Skin epidermis (tissue), 12 donors: ENCODE measurements at regions not wholly inside any gene's neighbourhood (a gene's known extent, or its start where the extent isn't known, plus 50 kb on each side); places are given as distances from the start of the nearest gene placed in this dataset.
"Not testable (repeated sequence)": the region's sequence is repeated elsewhere in the genome, so short reads cannot be mapped to it uniquely, and the experiment has no call there.

Experiments
- H3K27ac ChIP-seq, 21 experiments: fragments of 200-600 bp; sonication (generic) in 11 of 21; one replicate each; pipeline ENCODE4 v1.5.0; 2020; ENCODE audit warnings: mild to moderate bottlenecking in 3 of 21, inconsistent platforms in 2 of 21, moderate library complexity in 2 of 21
- H3K4me3 ChIP-seq, 7 experiments: fragments of 200-600 bp; sonication (generic) in 2 of 7; one replicate each; pipeline ENCODE4 v1.5.0; 2020; ENCODE audit warnings: inconsistent platforms in 2 of 7, mild to moderate bottlenecking in 2 of 7, moderate library complexity in 1 of 7

DNA sequence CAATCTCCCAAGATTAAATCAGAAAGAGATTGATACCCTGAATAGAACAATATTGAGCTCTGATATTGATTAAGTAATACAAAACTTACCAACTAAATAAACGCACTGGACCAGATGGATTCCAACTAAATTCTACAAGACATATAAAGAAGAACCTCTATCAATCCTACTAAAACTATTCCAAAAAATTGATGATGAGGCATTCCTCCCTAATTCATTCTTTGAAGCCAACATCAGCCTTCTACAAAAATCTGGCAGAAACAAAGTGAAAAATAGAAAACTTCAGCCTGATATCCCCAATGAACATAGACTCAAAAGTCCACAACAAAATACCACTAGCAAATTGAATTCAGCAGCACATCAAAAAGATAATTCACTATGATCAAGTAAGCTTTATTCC, 695.5 kb downstream of the NYAP2 start:
- no peak overlapping the region for H3K27ac ChIP-seq
- H3K4me3 ChIP-seq: no peak overlapping the region

DNA sequence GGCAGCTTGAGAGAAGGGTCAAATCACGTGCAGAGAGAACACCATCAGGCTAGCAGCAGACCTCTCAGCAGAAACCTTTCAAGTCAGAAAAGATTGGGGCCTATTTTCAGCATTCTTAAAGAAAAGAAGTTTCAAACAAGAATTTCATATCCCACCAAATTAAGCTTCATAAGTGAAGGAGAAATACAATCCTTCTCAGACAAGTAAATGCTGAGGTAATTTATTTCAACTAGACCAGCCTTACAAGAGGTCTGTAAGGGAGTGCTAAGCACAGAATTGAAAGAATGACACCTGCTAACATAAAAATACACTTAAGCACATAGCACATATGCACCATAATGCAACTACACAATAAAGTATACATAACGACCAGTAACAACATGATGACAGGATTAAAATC, 693.9 kb downstream of the NYAP2 start:
- H3K4me3 ChIP-seq: no peak overlapping the region
- H3K27ac ChIP-seq: no peak overlapping the region

DNA sequence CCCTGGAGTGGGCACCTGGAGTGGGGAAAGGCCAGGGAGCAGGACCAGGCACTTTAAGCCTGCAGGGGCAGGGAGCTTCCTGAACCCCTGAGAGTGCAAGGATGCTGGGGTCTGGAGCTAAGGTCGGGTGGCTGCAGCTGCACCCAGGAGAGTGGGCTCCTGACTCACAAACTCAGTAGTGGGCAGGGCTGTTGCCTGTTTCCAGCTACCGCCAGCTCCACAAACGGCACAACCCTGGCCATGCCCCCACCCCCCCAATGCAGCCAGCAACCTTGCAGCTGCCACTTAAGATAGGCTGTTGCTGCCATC, 688.8 kb downstream of the NYAP2 start:
- Histone ChIP-seq H3K27ac (no peak overlapping the region), H3K4me3 (no peak overlapping the region)

DNA sequence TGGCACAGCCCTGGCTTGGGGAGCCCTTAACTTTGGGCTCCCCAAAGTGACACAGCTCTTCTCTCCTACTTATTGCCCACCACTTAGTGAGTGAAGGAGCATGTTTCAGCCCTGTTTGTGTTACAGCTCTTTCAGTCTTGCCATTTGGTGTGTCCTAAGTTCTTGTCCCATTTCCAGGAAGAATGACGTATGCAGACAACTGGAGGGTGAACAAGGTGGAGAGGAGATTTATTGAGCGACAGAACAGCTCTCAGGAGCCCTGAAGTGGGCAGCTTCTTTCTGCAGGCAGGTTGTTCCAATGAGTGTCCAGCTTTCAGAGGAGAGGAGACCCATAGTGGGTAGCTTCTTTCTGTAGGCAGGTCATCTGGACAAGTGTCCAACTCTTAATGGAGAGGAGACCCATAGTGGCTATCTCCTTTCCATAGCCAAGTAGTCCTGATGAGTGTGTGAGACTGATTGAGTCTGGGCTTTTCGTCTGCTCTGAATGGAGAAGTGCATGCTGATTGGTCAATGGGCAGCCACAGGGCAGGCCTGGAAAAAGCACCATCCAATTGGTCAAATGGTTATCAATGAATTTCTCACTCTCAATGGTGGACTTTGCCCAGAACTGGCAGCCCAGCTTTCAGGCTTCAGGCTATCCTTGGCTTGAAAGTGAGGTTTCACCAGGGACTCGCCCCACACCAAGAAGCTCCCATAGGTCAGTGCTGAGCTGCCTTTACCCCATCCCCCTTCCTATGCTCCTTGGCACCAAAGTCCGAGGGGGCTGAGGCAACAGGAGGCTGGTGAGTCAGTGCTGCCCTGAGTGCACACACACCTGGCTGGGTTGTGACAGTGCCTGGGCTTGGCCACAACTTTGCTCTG, 688.2 kb downstream of the NYAP2 start:
- no peak overlapping the region for H3K4me3 ChIP-seq
- H3K27ac ChIP-seq: no peak overlapping the region

DNA sequence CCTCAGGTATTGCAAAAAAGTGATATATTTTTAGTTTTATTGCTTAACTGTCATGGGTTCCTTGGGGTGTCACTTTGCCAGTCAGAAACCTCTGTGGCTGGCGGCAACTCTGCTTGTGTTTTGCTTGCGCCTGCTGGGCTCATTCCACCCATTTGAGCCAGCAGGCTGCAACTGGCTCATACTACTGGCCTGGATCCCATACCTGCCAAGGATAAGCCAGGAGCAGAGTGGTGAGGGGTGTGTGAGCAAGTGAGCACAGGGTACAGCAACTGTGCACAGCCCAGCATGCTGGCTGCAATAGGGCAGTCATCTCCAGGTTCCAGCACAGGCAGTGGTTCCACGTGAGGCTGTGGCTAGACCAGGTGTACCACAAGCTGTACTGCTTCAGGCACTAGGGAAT, 687.5 kb downstream of the NYAP2 start:
- H3K4me3 ChIP-seq: no peak overlapping the region
- H3K27ac ChIP-seq: no peak overlapping the region

DNA sequence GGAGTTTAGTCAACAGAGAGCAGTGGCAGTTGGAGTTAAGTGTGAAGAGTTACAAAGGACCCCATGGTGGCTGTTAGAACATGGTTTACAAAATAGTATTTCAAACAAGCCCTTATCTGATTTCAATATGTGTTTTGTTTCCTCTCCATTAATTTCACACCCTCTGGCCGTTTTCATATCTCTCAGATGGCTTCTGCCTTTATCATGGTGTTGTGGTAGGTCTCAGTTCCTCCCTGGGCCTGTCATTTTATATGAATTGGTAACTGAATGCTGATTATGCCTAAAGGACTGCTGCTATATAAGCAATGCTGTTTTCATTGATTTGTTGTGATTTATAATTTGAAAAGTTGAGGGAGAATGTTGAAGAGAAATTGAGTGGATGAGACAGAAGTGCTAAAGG, 686.7 kb downstream of the NYAP2 start:
- no peak overlapping the region for H3K4me3 ChIP-seq

DNA sequence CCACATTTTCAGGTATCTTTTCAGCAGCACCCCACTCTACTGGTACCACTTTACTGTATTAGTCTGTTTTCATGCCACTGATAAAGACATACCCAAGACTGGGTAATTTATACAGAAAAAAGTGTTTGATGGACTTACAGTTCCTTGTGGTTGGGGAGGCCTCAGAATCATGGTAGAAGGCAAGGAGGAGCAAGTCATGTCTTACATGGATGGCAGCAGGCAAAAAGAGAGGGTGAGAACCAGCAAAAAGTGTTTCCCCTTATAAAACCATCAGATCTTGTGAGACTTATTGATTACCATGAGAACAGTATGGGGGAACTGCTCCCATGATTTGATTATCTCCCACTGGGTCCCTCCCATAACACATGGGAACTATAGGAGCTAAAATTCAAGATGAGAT, 685.9 kb downstream of the NYAP2 start:
- H3K4me3 ChIP-seq, H3K27ac ChIP-seq: not testable (repeated sequence)

More for the DNA sequence above, 686.7 kb downstream of the NYAP2 start:
- H3K27ac ChIP-seq: no peak overlapping the region

DNA sequence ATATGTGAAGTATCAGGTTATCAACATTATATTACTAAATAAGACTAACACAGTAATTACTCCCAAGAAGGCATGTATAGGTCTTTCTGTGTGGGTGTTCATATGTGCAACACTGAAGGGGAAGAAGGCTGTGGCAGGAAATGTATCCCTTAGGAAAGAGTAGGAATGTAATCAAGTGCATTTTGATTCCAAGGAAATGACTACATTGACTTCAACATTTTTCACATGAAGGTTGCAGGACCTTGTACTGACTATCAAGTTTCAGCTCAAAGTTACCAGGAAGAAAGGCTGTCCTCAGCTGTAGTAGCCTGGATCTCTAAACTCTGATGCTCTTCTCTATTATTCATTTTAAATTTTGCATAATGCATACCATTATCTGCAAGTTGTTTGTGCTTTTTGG, 680.8 kb downstream of the NYAP2 start:
- no peak overlapping the region for H3K4me3 ChIP-seq
- no peak overlapping the region for H3K27ac ChIP-seq

DNA sequence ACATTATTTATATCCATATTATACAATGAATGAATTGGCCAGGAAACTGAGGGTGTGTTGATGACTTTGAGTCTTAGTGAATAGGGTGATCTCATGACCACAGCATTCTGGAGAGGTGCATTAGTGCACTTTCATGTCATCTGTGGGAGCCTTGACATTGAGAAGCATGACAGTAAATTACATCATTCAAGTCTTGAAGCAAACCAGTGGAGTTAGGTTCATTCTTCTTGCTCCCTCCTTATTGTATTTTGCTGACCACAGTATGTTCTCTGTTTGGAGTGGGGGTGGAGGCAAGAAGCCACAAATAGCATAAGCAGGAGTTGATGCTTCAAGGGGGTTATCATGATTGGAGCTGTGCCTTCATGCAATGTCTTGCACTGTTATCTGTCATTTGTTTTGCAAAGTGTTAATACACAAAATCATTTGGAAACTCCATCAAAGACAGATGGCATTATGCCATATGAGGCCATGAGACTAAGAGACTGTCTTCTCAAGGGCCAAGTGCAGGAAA, 680.2 kb downstream of the NYAP2 start:
- H3K27ac ChIP-seq: no peak overlapping the region

DNA sequence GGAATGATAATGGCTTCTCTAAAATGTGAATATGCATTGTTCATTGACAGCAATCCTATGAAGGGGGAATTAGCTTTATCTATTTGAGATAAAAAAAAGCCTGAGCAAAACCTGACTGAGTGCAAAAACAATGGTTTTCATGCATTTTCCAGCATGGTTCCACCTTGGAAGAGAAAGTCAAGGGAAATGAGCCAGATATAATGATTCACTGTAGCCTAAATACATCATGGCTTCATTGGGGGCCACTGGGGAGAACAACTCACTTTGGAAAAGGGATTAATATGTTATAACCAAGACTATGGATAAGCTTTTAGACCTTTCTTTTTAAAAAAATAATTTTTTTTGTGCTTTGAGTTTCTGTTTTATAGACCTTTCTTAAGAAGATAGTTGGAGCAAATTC, 679.7 kb downstream of the NYAP2 start:
- Histone ChIP-seq H3K27ac (peak overlapping the region in 1 of 21 experiments; percentile 20), H3K4me3 (no peak overlapping the region)

More for the DNA sequence above, 680.2 kb downstream of the NYAP2 start:
- no peak overlapping the region for H3K4me3 ChIP-seq

DNA sequence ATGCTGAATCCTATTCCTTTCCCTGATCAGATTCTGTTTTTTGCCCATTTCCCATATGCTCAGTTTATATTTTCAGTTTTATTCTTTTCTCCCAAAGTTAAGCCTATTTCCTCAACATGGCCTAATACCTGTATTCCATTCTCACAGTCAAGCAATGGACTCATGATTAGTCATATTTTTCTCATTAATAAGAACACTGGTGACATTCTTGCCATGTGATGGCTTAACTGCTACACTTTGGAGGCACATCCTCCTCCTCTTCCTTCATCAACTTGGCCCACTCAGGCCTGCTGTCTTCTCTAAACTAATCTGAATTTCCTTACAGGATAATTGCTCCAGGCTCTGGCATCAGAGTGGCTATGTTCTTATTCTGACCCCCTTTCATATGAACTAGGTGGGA, 679.2 kb downstream of the NYAP2 start:
- Histone ChIP-seq H3K27ac (peak overlapping the region in 1 of 21 experiments; percentile 20), H3K4me3 (no peak overlapping the region)

DNA sequence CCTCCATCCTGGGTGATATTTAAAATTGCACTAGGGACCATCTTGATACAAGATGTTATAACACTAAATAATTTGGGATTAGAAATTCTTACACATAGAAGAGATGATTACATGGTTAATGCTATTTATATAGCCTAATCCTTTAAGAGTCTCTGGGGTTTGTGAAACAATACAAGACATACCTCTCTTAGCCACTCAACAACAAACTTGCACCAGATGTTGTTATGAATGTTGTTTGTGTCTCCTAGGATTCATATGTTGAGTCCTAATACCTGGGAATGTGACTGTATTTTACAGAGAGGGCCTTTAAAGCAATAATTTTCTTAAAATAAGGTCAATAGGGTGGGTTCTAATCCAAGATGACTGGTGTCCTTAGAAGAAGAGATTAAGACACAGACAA, 678.3 kb downstream of the NYAP2 start:
- no peak overlapping the region for H3K4me3 ChIP-seq
- no peak overlapping the region for H3K27ac ChIP-seq

DNA sequence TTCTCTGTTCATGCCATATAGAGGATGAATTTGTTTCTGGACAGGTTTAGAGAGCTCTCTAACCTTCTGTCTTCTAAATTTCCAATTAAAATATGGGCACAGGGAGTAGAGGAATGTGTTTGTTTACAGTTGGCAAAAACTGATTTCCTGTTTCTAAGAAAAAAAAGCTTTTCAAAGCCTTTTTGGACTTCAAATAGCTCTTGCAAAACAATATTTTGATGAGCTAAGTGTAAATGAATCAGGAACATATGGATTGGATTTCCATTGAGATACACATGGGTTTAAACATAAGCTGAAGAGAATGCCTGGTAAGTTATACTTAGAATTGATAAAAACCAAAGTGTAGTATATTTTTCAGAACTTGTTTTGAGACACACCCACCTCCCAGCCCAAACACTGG, 677.5 kb downstream of the NYAP2 start:
- H3K27ac ChIP-seq: no peak overlapping the region
- H3K4me3 ChIP-seq: no peak overlapping the region

DNA sequence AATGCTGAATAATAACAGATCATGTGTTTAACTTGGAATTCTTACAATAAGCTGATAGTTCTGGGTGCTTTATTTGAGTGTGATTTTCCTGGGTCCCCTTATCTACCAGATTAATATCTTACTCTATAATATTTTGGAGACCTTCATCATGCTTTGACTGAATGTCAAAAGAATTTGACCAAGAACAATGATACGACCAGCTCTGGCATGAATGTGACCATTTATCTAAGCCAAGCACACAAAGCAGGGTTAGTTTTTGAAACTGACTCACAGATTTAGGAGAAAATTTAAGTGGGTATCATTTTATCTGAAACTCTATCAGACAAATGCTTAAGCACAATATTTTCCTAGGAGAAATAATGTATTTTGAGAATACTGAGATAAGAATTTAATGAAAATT, 677.0 kb downstream of the NYAP2 start:
- Histone ChIP-seq H3K4me3 (no peak overlapping the region), H3K27ac (no peak overlapping the region)

DNA sequence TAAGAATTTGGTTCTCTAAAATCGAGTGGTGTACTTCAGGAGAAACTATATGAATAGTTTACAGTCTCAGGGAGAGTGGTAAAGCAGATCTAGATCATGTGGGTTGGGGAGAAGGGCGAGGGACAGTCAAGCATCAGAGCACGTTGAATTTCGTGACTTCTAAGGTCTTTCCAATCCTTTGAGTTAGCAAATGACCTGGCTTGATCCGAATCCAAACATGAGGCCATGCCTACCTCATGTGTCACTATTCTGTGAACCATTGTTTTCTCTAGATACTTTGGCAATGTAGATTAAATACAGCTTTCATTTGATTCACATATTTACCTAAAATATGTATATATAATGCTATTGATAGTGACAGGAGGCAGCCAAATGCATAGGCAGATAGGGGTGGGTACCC, 674.9 kb downstream of the NYAP2 start:
- Histone ChIP-seq H3K27ac (peak overlapping the region in 1 of 21 experiments; percentile 49), H3K4me3 (no peak overlapping the region)

DNA sequence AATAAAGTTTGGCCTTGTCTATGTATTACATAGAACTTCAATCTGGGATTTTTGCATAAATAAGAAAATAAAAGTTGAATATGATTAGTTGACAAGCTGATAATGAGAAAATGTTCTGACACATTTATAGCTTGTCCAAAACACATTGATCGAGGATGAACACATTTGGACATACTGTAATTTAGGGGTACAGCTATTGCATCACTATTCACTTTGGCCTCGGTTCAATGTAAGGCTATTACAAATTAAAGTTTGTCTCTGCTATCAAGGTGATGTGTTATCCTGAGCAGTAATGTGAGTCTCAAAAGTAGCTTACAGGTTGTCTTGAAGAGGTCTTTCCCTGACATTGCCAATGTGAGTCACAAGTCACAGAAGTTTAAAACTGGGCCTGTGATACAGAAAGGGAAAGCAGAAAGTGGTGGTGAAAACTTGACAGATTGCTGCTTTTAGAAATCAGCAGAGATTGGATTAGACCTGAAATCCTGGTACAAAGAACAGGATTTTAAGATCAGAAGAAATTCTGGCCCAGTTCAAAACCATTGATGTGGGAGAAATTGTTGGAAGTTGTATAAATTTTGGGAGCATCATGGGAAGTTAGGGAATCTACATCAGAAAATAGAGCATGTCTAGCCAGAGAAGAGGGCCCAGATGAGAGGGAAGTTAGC, 674.1 kb downstream of the NYAP2 start:
- H3K4me3 ChIP-seq: no peak overlapping the region
- H3K27ac ChIP-seq: no peak overlapping the region

DNA sequence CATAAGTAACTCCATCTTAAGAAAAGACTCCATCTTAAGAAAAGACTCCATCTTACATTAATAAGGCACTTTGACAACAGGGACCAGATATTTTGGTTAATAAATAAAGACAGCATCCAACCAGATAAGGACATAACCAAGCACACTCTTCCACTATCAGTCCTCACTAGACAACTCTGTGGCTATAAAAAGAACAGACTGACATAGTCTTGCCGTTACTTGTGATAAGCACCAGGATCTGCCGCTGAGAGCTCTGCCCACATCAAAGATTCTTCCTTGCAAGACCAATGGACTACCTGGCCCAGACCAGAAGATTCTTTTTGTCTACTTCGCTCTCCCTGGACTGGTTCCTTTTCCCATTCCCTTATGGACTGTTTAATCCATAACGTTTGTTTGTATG, 667.4 kb downstream of the NYAP2 start:
- Histone ChIP-seq H3K27ac (no peak overlapping the region), H3K4me3 (no peak overlapping the region)

DNA sequence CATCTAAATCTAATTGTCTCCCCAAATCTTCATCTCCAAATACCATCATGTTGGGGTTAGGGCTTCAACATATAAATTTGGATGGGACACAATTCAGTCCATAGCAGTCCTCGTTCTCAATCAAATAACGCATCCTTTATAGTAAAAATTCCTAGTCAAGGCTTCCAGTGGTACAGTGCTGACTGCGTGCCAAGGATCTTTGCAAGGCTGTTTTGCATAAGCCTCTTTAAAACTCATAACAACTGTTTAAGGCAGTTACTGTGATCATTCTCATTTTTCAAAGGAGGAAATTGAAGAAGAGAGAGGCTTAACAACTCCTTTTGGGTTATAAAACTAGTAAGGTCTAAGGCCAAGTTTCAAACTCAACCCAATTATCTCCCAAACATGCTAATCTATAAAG, 666.9 kb downstream of the NYAP2 start:
- no peak overlapping the region for H3K4me3 ChIP-seq

DNA sequence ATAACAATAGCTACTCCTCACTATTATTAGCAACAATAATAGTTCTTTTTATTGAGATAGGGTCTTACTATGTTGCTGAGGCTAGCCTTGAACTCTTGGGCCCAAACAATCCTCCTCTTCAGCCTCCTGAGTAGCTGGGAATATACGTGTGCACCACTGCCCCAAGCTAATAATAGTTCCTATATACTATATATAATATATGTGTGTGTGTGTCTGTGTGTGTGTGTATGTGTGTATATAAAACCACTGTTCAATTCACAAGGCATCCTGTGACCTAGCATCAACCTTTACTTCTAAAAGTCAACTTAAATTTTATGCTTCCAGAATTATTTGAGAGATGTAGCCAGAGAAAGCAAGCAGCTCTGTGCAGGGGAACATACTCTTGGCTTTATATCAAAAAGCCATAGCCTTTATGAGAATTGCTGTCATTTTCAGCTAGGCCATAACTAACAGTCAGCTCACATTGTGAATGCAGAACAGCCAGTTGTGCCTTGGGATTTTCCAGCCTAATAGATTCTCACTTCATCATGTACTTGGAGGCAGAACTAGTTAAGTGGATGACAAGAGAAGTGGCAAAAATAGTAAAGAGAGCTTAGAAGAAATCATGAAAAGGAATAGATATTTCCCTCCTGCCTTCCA, 665.5 kb downstream of the NYAP2 start:
- no peak overlapping the region for H3K27ac ChIP-seq
- no peak overlapping the region for H3K4me3 ChIP-seq

More for the DNA sequence above, 666.9 kb downstream of the NYAP2 start:
- H3K27ac ChIP-seq: no peak overlapping the region

DNA sequence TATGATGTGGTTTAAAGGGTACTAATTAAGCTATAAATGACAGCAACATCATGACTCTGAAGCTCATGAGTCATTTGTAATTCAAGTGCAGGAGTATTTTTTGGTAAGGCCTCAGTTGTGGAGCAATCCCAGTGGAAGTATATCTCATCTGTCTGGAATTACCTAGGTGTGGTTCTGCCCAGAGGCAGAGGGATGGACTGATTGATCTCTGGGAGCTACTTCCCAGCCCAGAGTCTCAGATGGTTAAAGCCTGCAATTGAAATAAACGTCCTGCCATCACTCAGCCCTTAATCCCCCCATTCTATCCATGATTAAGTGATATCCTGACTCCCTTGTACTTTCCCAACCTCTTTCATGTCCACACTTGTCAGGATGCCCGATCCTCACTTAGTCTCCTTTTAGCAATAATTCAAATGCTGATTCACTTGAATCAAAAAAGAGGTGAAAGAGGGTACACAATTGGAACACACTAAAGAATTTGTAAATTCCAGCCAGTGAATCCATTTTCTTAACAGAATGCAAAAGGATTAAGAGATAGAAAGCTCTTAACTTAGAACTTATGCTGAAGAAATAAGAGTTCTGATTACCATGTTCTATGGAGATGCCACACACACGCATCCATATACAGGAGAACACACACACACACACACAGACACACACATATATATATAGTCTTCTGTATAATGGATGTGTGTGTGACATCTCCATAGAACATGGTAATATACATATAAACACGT, 664.4 kb downstream of the NYAP2 start:
- Histone ChIP-seq H3K27ac (peak overlapping the region in 2 of 21 experiments; percentile 23), H3K4me3 (no peak overlapping the region)
